Effector memory CD8-positive, alpha-beta T cell (primary cell): ENCODE measurements at regions not wholly inside any gene's neighbourhood (a gene's known extent, or its start where the extent isn't known, plus 50 kb on each side); places are given as distances from the start of the nearest gene placed in this dataset.

Experiments
- ATAC-seq: fragments of 150-1000 bp; cut with Tn5 transposase; replicated peaks from 2 replicates; pipeline ENCODE4 v1.10.0; 2021; ENCODE audit warnings: mild to moderate bottlenecking, moderate library complexity
- DNase-seq, 3 experiments: peaks; one replicate each; pipeline ENCODE4 v3.0.0; 2021
- H3K27ac Mint-ChIP-seq, 2 donors: one replicate each; pipeline ENCODE4 v1.8.0; 2022; ENCODE audit warnings: mild to moderate bottlenecking in 2 of 2, mixed read lengths in 2 of 2, moderate library complexity in 2 of 2
- H3K27me3 Mint-ChIP-seq, 2 donors: one replicate each; pipeline ENCODE4 v1.8.0; 2022; ENCODE audit warnings: mixed read lengths in 2 of 2
- H3K36me3 Mint-ChIP-seq: one replicate; pipeline ENCODE4 v1.8.0; 2022; ENCODE audit warnings: mild to moderate bottlenecking, moderate library complexity, mixed read lengths; ENCODE audit not compliant: insufficient read depth
- H3K4me1 Mint-ChIP-seq, 2 donors: one replicate each; pipeline ENCODE4 v1.8.0; 2022; ENCODE audit warnings: low read depth in 2 of 2, mixed read lengths in 2 of 2
- H3K4me3 Mint-ChIP-seq, 2 donors: one replicate each; pipeline ENCODE4 v1.8.0; 2022; ENCODE audit warnings: mild to moderate bottlenecking in 2 of 2, mixed read lengths in 2 of 2, moderate library complexity in 2 of 2
- H3K9me3 Mint-ChIP-seq, 2 donors: one replicate each; pipeline ENCODE4 v1.8.0; 2022; ENCODE audit warnings: mixed read lengths in 2 of 2

- no peaks in the 10 kb centered on the region for H3K27me3 Mint-ChIP-seq
- no peak overlapping the region for H3K27ac Mint-ChIP-seq
- H3K36me3 Mint-ChIP-seq, result no peaks in the 10 kb centered on the region
- H3K4me3 Mint-ChIP-seq, result no peak overlapping the region
- no peak for ATAC-seq
- peaks cover 0 to 3% of the 10 kb centered on the region in 2 donors for H3K4me1 Mint-ChIP-seq
- no peaks in the 10 kb centered on the region for H3K9me3 Mint-ChIP-seq
- no peak for DNase-seq
Measured at GRCh38 chr13:99642006-99642405, 140.7 kb downstream of the TM9SF2 start.

GRCh38 chr13:99640260-99640659 is 139.0 kb downstream of the TM9SF2 start:
- Mint-ChIP-seq H3K36me3 (no peaks in the 10 kb centered on the region), H3K4me3 (no peak overlapping the region), H3K27ac (no peak overlapping the region), H3K4me1 (peaks cover 0 to 10% of the 10 kb centered on the region in 2 donors), H3K9me3 (no peaks in the 10 kb centered on the region), H3K27me3 (no peaks in the 10 kb centered on the region)
- DNase-seq, result no peak
- ATAC-seq, result no peak

GRCh38 chr13:99639126-99639525 is 137.9 kb downstream of the TM9SF2 start:
- Mint-ChIP-seq H3K27ac (no peak overlapping the region), H3K36me3 (no peaks in the 10 kb centered on the region), H3K27me3 (no peaks in the 10 kb centered on the region), H3K9me3 (no peaks in the 10 kb centered on the region), H3K4me3 (no peak overlapping the region), H3K4me1 (peaks cover 0 to 11% of the 10 kb centered on the region in 2 donors)
- ATAC-seq (no peak), DNase-seq (no peak)

- no peaks in the 10 kb centered on the region for H3K9me3 Mint-ChIP-seq
- H3K4me3 Mint-ChIP-seq, result no peak overlapping the region
- ATAC-seq, result no peak
- peaks cover 1 to 8% of the 10 kb centered on the region in 2 donors for H3K4me1 Mint-ChIP-seq
- no peak overlapping the region for H3K27ac Mint-ChIP-seq
- no peaks in the 10 kb centered on the region for H3K36me3 Mint-ChIP-seq
- DNase-seq, result no peak
- H3K27me3 Mint-ChIP-seq, result no peaks in the 10 kb centered on the region
Measured at GRCh38 chr13:99636728-99637353, 135.6 kb downstream of the TM9SF2 start.

- Mint-ChIP-seq H3K4me1 (peaks cover 1 to 8% of the 10 kb centered on the region in 2 donors), H3K36me3 (no peaks in the 10 kb centered on the region), H3K27me3 (no peaks in the 10 kb centered on the region), H3K4me3 (no peak overlapping the region), H3K27ac (no peak overlapping the region), H3K9me3 (no peaks in the 10 kb centered on the region)
- no peak for ATAC-seq
- no peak for DNase-seq
Measured at GRCh38 chr13:99636306-99636705, 135.0 kb downstream of the TM9SF2 start.

- Mint-ChIP-seq H3K36me3 (no peaks in the 10 kb centered on the region), H3K27me3 (no peaks in the 10 kb centered on the region), H3K9me3 (no peaks in the 10 kb centered on the region), H3K4me3 (no peak overlapping the region), H3K27ac (no peak overlapping the region), H3K4me1 (peaks cover 1 to 8% of the 10 kb centered on the region in 2 donors)
- DNase-seq (no peak), ATAC-seq (no peak)
Measured at GRCh38 chr13:99634672-99635071, 133.4 kb downstream of the TM9SF2 start.

- Mint-ChIP-seq H3K27ac (no peak overlapping the region), H3K36me3 (peaks cover 4% of the 10 kb centered on the region), H3K4me1 (peaks cover 3 to 23% of the 10 kb centered on the region in 2 donors), H3K9me3 (no peaks in the 10 kb centered on the region), H3K4me3 (no peak overlapping the region), H3K27me3 (no peaks in the 10 kb centered on the region)
- DNase-seq (no peak), ATAC-seq (no peak)
Measured at GRCh38 chr13:99630269-99630898, 129.1 kb downstream of the TM9SF2 start.

GRCh38 chr13:99629641-99630040 is 128.4 kb downstream of the TM9SF2 start:
- DNase-seq, result no peak
- H3K4me3 Mint-ChIP-seq, result no peak overlapping the region
- peaks cover 3 to 27% of the 10 kb centered on the region in 2 donors for H3K4me1 Mint-ChIP-seq
- H3K27me3 Mint-ChIP-seq, result no peaks in the 10 kb centered on the region
- peaks cover 4% of the 10 kb centered on the region for H3K36me3 Mint-ChIP-seq
- ATAC-seq, result no peak
- H3K27ac Mint-ChIP-seq, result no peak overlapping the region
- H3K9me3 Mint-ChIP-seq, result no peaks in the 10 kb centered on the region

- H3K27me3 Mint-ChIP-seq, result no peaks in the 10 kb centered on the region
- H3K9me3 Mint-ChIP-seq, result no peaks in the 10 kb centered on the region
- no peak overlapping the region for H3K27ac Mint-ChIP-seq
- H3K4me3 Mint-ChIP-seq, result no peak overlapping the region
- H3K4me1 Mint-ChIP-seq, result peaks cover 5 to 30% of the 10 kb centered on the region in 2 donors
- DNase-seq, result no peak
- peaks cover 4% of the 10 kb centered on the region for H3K36me3 Mint-ChIP-seq
- ATAC-seq, result no peak
Measured at GRCh38 chr13:99628442-99628841, 127.2 kb downstream of the TM9SF2 start.

- peaks cover 7% of the 10 kb centered on the region for H3K36me3 Mint-ChIP-seq
- peak overlapping the region in 1 of 2 donors; percentile 50 for H3K4me3 Mint-ChIP-seq
- ATAC-seq (no peak), DNase-seq (no peak)
- H3K27ac Mint-ChIP-seq, result no peak overlapping the region
- H3K4me1 Mint-ChIP-seq, result peaks cover 5 to 30% of the 10 kb centered on the region in 2 donors
- no peaks in the 10 kb centered on the region for H3K27me3 Mint-ChIP-seq
- no peaks in the 10 kb centered on the region for H3K9me3 Mint-ChIP-seq
Measured at GRCh38 chr13:99626461-99627082, 125.3 kb downstream of the TM9SF2 start.

- DNase-seq, result no peak
- H3K4me3 Mint-ChIP-seq, result no peak overlapping the region
- H3K9me3 Mint-ChIP-seq, result no peaks in the 10 kb centered on the region
- H3K27ac Mint-ChIP-seq, result no peak overlapping the region
- H3K36me3 Mint-ChIP-seq, result peaks cover 7% of the 10 kb centered on the region
- no peaks in the 10 kb centered on the region for H3K27me3 Mint-ChIP-seq
- peaks cover 7 to 30% of the 10 kb centered on the region in 2 donors for H3K4me1 Mint-ChIP-seq
- ATAC-seq, result no peak
Measured at GRCh38 chr13:99624936-99625540, 123.8 kb downstream of the TM9SF2 start.

GRCh38 chr13:99620806-99621205 is 119.5 kb downstream of the TM9SF2 start:
- Mint-ChIP-seq H3K4me1 (peaks cover 5 to 9% of the 10 kb centered on the region in 2 donors), H3K4me3 (no peak overlapping the region), H3K27ac (no peak overlapping the region), H3K9me3 (no peaks in the 10 kb centered on the region), H3K36me3 (peaks cover 4% of the 10 kb centered on the region), H3K27me3 (no peaks in the 10 kb centered on the region)
- no peak for ATAC-seq
- DNase-seq, result no peak

GRCh38 chr13:99619207-99619606 is 117.9 kb downstream of the TM9SF2 start:
- no peak for DNase-seq
- Mint-ChIP-seq H3K36me3 (peaks cover 4% of the 10 kb centered on the region), H3K9me3 (no peaks in the 10 kb centered on the region), H3K4me3 (no peak overlapping the region), H3K27me3 (no peaks in the 10 kb centered on the region), H3K4me1 (peaks cover 0 to 5% of the 10 kb centered on the region in 2 donors), H3K27ac (no peak overlapping the region)
- no peak for ATAC-seq
